Upper lobe of right lung (tissue), 1 donor: ENCODE measurements at regions not wholly inside any gene's neighbourhood (a gene's known extent, or its start where the extent isn't known, plus 50 kb on each side); places are given as distances from the start of the nearest gene placed in this dataset.

Experiments
- ATAC-seq: fragments of 200-7000 bp; cut with Tn5 transposase; one replicate; pipeline ENCODE4 v1.9.1; 2020; ENCODE audit warnings: mild to moderate bottlenecking, moderate library complexity
- DNase-seq: peaks from one replicate; pipeline ENCODE4 v3.0.0-alpha.2; 2020
- H3K27ac ChIP-seq: fragments of 200-600 bp; one replicate; pipeline ENCODE4 v1.8.0; 2022
- H3K27me3 ChIP-seq: fragments of 200-600 bp; one replicate; pipeline ENCODE4 v1.8.0; 2022; ENCODE audit warnings: mild to moderate bottlenecking
- H3K36me3 ChIP-seq: fragments of 200-600 bp; one replicate; pipeline ENCODE4 v1.8.0; 2022
- H3K4me1 ChIP-seq: fragments of 200-600 bp; one replicate; pipeline ENCODE4 v1.8.0; 2022
- H3K4me3 ChIP-seq: fragments of 200-600 bp; one replicate; pipeline ENCODE4 v1.8.0; 2022; ENCODE audit warnings: mild to moderate bottlenecking
- H3K9me3 ChIP-seq: fragments of 200-600 bp; one replicate; pipeline ENCODE4 v1.8.0; 2022
- CTCF ChIP-seq: fragments of 200-600 bp; IDR thresholded peaks from one replicate; pipeline ENCODE4 v1.8.0; 2022; ENCODE audit warnings: antibody characterized with exemption
- intact Hi-C: fragments of 100-400 bp; cut with DNase I; formaldehyde crosslinking; loops from one replicate; pipeline ENCODE4 v1.11.0; 2022
- donor health status: DM: no; HTN: yes; CAD: no; lungs with severe emphysema.

DNA sequence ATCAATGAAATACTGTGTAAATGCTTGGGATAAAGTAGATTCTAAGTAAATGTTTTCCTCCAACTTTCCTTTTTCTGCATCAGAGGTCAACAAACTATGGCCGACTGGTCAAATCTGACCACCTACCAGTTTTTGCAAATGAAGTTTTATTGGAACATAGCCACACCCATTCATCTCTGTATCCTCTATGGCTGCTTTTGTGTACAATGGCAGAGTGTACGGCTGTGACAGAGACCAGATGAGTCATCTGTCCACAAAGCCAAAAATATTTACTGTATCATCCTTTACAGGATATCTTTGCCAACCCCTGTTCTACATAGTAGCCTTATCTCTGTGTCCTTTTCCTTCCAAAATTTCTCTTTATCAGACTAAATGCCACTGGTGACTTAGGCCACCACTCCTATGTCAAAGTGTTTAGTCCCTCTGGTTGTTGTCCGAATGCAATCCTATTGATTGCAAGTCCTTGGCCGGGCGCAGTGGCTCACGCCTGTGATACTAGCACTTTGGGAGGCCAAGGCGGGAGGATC, 218.4 kb upstream of the KLF4 start:
- Histone ChIP-seq H3K27me3 (no peaks in the 10 kb centered on the region), H3K27ac (no peak overlapping the region), H3K9me3 (no peaks in the 10 kb centered on the region), H3K4me3 (no peak overlapping the region), H3K36me3 (no peaks in the 10 kb centered on the region), H3K4me1 (no peaks in the 10 kb centered on the region)
- no peak for DNase-seq
- ATAC-seq: no peak
- intact Hi-C loops: no loop called here
- no peak for TF ChIP-seq CTCF

DNA sequence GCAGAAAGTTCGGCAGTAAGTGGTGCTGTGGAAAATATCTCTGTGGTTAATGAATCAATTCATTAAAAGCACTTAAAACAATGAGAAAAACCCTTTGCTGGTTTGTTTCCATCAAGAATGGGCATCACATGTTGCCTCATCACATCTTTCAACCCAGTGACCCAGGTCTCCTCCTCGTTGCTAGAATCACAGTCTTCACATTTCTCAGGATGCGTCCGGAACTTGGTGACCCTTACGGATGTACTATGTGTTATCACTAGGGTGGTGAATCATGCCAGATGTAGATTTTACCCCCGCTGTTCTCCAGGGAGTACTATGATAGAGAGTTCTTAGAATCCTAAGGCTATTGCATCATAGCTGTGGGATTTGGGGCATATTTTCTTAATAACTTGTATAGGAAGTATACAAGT, 217.9 kb upstream of the KLF4 start:
- Histone ChIP-seq H3K36me3 (no peaks in the 10 kb centered on the region), H3K4me1 (no peaks in the 10 kb centered on the region), H3K4me3 (no peak overlapping the region), H3K27ac (no peak overlapping the region), H3K9me3 (no peaks in the 10 kb centered on the region), H3K27me3 (no peaks in the 10 kb centered on the region)
- no peak for TF ChIP-seq CTCF
- intact Hi-C loops: no loop called here
- no peak for ATAC-seq
- no peak for DNase-seq

DNA sequence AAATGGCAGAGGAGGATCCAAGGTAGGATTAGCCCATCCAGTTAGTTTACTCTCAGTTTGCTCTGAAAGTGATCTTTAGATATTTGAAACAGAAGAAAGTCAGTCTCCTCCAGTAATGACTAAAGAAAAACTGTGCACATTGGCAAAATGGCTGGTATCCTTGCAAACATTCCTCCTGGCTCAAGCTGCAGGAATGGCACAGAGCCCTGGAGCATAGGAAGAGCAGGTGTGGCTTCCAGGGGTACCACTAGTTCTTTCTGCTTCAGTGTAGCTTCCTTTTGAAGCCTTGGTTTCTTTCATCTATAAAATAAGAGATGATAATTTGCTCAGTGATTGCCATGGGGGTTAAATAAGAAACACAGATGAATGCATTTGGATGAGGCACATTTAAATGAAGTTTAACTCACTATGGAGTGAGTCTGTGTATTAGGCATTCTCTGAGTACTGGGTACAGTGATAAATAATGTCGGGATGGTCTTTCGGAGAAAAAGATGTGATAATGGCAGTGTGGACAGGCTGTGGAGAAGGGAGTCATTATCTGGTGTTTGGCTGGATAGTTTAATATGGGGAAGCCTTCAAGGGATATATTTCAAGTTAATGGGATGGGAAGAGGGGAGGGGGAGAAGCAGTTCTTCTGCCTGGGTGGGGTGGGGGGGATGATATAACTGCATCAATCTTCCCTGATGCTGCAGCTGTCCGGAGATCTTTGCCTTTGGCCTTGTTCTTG, 217.3 kb upstream of the KLF4 start:
- Histone ChIP-seq H3K4me3 (no peak overlapping the region), H3K27ac (no peak overlapping the region), H3K9me3 (no peaks in the 10 kb centered on the region), H3K4me1 (no peaks in the 10 kb centered on the region), H3K36me3 (no peaks in the 10 kb centered on the region), H3K27me3 (no peaks in the 10 kb centered on the region)
- DNase-seq: no peak
- no peak for TF ChIP-seq CTCF
- ATAC-seq: no peak
- intact Hi-C loops: no loop called here

- DNase-seq (no peak), ATAC-seq (no peak)
- Histone ChIP-seq H3K9me3 (no peaks in the 10 kb centered on the region), H3K4me3 (no peak overlapping the region), H3K4me1 (no peaks in the 10 kb centered on the region), H3K36me3 (no peaks in the 10 kb centered on the region), H3K27me3 (no peaks in the 10 kb centered on the region), H3K27ac (no peak overlapping the region)
- TF ChIP-seq CTCF: no peak
- intact Hi-C loops: no loop called here
These were observed 216.0 kb upstream of the KLF4 start for GRCh38 chr9:107705521-107705920.

- ATAC-seq (no peak), DNase-seq (no peak)
- H3K27me3 ChIP-seq: no peaks in the 10 kb centered on the region
- H3K4me3 ChIP-seq: no peak overlapping the region
- H3K27ac ChIP-seq: no peak overlapping the region
- TF ChIP-seq CTCF: no peak
- no peaks in the 10 kb centered on the region for H3K4me1 ChIP-seq
- H3K36me3 ChIP-seq: no peaks in the 10 kb centered on the region
- intact Hi-C loops: no loop called here
- no peaks in the 10 kb centered on the region for H3K9me3 ChIP-seq
These were observed 215.2 kb upstream of the KLF4 start for GRCh38 chr9:107704774-107705173.

DNA sequence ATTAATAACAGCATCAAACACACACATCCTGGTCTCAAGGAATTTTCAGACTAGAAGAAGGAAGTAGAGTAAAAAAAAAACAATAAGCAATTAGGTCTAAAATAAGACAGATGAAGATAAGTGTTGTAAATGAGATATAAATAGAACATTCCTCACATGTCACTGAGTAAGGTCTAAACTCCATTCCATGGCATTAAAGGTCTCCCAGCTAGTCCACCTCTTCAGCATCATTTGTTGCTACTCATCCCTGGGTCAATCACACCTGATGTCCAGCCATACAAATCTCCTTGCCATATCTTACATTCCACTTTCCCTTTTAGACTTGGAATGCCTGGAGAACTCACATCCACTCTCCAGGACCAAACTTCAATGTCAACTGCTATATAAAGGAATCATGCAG, 214.1 kb upstream of the KLF4 start:
- no peak for TF ChIP-seq CTCF
- no peaks in the 10 kb centered on the region for H3K4me1 ChIP-seq
- intact Hi-C loops: no loop called here
- H3K9me3 ChIP-seq: no peaks in the 10 kb centered on the region
- no peaks in the 10 kb centered on the region for H3K27me3 ChIP-seq
- no peak overlapping the region for H3K4me3 ChIP-seq
- no peak overlapping the region for H3K27ac ChIP-seq
- DNase-seq: no peak
- no peak for ATAC-seq
- no peaks in the 10 kb centered on the region for H3K36me3 ChIP-seq
